PFSK-1 (cell line): ENCODE measurements at regions not wholly inside any gene's neighbourhood (a gene's known extent, or its start where the extent isn't known, plus 50 kb on each side); places are given as distances from the start of the nearest gene placed in this dataset.

ENCODE experiments used
- FOXP2 ChIP-seq: optimal IDR thresholded peaks from 2 replicates; pipeline ENCODE3; 2011; ENCODE audit warnings: borderline replicate concordance, control low read depth, inconsistent platforms; ENCODE audit not compliant: insufficient read depth; ENCODE audit errors: extremely low read length, extremely low read depth
- POLR2AphosphoS5 ChIP-seq: IDR thresholded peaks from 2 replicates; pipeline ENCODE4 v1.6.1; 2012; ENCODE audit warnings: low read depth, mild to moderate bottlenecking, control low read depth, low read length, moderate library complexity
- REST ChIP-seq, 2 experiments: IDR thresholded peaks; 2 replicates each; pipeline versions ENCODE4 v1.6.1 to v1.8.0; 2011 to 2012; ENCODE audit warnings: low read depth in 2 of 2, low read length in 2 of 2, control low read depth in 1 of 2, inconsistent platforms in 1 of 2, mild to moderate bottlenecking in 1 of 2, moderate library complexity in 1 of 2; ENCODE audit not compliant: insufficient read depth in 1 of 2
- SIN3A ChIP-seq: IDR thresholded peaks from 2 replicates; pipeline ENCODE4 v1.6.1; 2012; ENCODE audit warnings: mild to moderate bottlenecking, low read length, moderate library complexity, borderline replicate concordance; ENCODE audit not compliant: insufficient read depth
- TAF1 ChIP-seq: IDR thresholded peaks from 2 replicates; pipeline ENCODE4 v1.6.1; 2012; ENCODE audit warnings: low read length, control low read depth, borderline replicate concordance; ENCODE audit not compliant: insufficient read depth

DNA sequence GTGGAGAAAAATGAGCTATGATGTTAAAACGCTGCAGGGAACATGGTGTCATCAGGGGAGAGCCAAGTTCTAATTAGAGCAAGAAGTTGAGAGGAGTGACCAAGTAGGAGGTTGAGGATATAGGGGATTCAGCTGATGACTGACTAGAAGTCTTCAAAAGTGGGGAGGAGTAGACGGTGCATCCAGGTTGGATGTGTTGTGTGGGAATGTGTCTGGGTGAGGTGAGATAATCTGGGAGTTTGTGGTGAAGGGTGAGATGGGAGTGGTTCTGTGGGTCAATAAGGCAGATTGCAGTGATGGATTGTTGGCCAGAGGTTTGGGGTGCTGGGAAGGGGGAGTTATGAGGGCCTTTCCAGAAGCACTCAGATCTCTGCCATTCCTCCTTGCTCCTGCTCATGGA, 72.0 kb upstream of the IRF2BP2 start:
- TF ChIP-seq SIN3A: no peak
- no peak for TF ChIP-seq POLR2AphosphoS5
- TF ChIP-seq FOXP2: no peak
- no peak for TF ChIP-seq REST (IDR thresholded peaks at IDR 0.05; ENCODE audit: insufficient read depth in 1 of 2, low read depth in 2 of 2, low read length in 2 of 2)
- no peak for TF ChIP-seq TAF1

DNA sequence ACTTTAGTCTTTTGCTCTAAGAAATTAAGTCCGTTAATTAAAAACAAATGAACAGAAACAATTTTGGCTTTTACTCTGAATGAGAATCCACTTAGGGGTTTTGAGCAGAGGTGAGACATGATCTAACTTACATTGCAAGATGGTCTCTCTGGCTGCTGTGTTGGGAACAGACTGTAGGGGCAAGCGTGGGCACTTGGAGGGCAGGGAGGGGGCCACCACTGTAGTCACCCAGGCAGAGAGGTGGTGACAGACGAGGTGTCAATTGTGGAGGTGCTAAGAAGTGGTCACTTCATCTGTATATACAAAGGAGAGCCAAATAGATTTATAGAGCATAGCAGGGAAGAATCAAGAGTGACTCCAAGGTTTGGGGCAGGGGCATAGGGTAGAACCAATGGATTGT, 71.1 kb upstream of the IRF2BP2 start:
- TF ChIP-seq FOXP2: no peak
- TF ChIP-seq TAF1: no peak
- TF ChIP-seq SIN3A: no peak
- TF ChIP-seq REST (IDR thresholded peaks at IDR 0.05; ENCODE audit: insufficient read depth in 1 of 2, low read depth in 2 of 2, low read length in 2 of 2): no peak
- TF ChIP-seq POLR2AphosphoS5: no peak

- TF ChIP-seq FOXP2: no peak
- TF ChIP-seq POLR2AphosphoS5: no peak
- no peak for TF ChIP-seq SIN3A
- no peak for TF ChIP-seq REST (IDR thresholded peaks at IDR 0.05; ENCODE audit: insufficient read depth in 1 of 2, low read depth in 2 of 2, low read length in 2 of 2)
- no peak for TF ChIP-seq TAF1
Observed at GRCh38 chr1:234680331-234680904, 70.4 kb upstream of the IRF2BP2 start.

GRCh38 chr1:234676103-234676594, 66.2 kb upstream of the IRF2BP2 start:
- TF ChIP-seq FOXP2 (peak; percentile 87), TAF1 (0 out of 2 replicates have a peak, but pooled peaks have one; percentile 33), REST (IDR thresholded peaks at IDR 0.05; ENCODE audit: insufficient read depth in 1 of 2, low read depth in 2 of 2, low read length in 2 of 2) (no peak), SIN3A (no peak), POLR2AphosphoS5 (peak; percentile 36; the same call in 1 of the 2 replicates)
